Keratinocyte (primary cell): ENCODE measurements at regions not wholly inside any gene's neighbourhood (a gene's known extent, or its start where the extent isn't known, plus 50 kb on each side); places are given as distances from the start of the nearest gene placed in this dataset.

ENCODE experiments used
- DNase-seq: peaks from one replicate; pipeline ENCODE4 v3.0.0-alpha.2; 2011; ENCODE audit warnings: low read depth, missing footprints, low spot score
- FAIRE-seq: peaks from 2 replicates; lab custom pipeline; 2011; peaks lifted over from hg19 to GRCh38; lab: Jason Lieb, UNC
- H2AFZ ChIP-seq: 2 replicates; pipeline ENCODE4 v1.6.0; 2012; ENCODE audit warnings: low read length, control low read depth, inconsistent platforms; ENCODE audit not compliant: control insufficient read depth
- H3K27ac ChIP-seq: 2 replicates; pipeline ENCODE4 v1.5.1; 2011; ENCODE audit warnings: low read length; ENCODE audit not compliant: control insufficient read depth, insufficient read depth
- H3K27me3 ChIP-seq: 3 replicates; pipeline ENCODE4 v1.6.0; 2011; ENCODE audit warnings: low read length; ENCODE audit not compliant: control insufficient read depth, insufficient read depth; ENCODE audit errors: extremely low read depth
- H3K36me3 ChIP-seq, 2 experiments: 2 replicates in 1 of 2; 3 replicates in 1 of 2; pipeline ENCODE4 v1.5.1; 2011; ENCODE audit warnings: low read length in 2 of 2, mild to moderate bottlenecking in 1 of 2; ENCODE audit not compliant: control insufficient read depth in 2 of 2, insufficient read depth in 2 of 2; ENCODE audit errors: extremely low read depth in 1 of 2
- H3K4me1 ChIP-seq: 3 replicates; pipeline ENCODE4 v1.5.1; 2011; ENCODE audit warnings: low read length; ENCODE audit not compliant: control insufficient read depth, insufficient read depth; ENCODE audit errors: extremely low read depth
- H3K4me2 ChIP-seq: 3 replicates; pipeline ENCODE4 v1.6.0; 2011; ENCODE audit warnings: low read depth, low read length; ENCODE audit not compliant: control insufficient read depth, insufficient read depth; ENCODE audit errors: extremely low read depth
- H3K4me3 ChIP-seq, 3 experiments: fragments of 200-600 bp in 1 of 3; sonication (generic) in 1 of 3; 2 replicates in 2 of 3; 3 replicates in 1 of 3; pipeline ENCODE4 v1.5.1; 2011 to 2016; ENCODE audit warnings: low read length in 3 of 3, mild to moderate bottlenecking in 3 of 3, control low read depth in 2 of 3, inconsistent platforms in 1 of 3, low read depth in 1 of 3, mixed read lengths in 1 of 3, mixed run types in 1 of 3, moderate library complexity in 1 of 3; ENCODE audit not compliant: control insufficient read depth in 2 of 3, insufficient read depth in 2 of 3; ENCODE audit errors: extremely low read depth in 1 of 3
- H3K79me2 ChIP-seq: 2 replicates; pipeline ENCODE4 v1.6.0; 2012; ENCODE audit warnings: low read length; ENCODE audit not compliant: control insufficient read depth, insufficient read depth
- H3K9ac ChIP-seq: 3 replicates; pipeline ENCODE4 v1.6.0; 2011; ENCODE audit warnings: low read length; ENCODE audit not compliant: control insufficient read depth, insufficient read depth; ENCODE audit errors: extremely low read depth
- H3K9me1 ChIP-seq: 3 replicates; pipeline ENCODE4 v1.6.0; 2011; ENCODE audit warnings: low read length; ENCODE audit not compliant: control insufficient read depth, insufficient read depth; ENCODE audit errors: extremely low read depth
- H3K9me3 ChIP-seq: 2 replicates; pipeline ENCODE4 v1.5.1; 2012; ENCODE audit warnings: low read depth, low read length; ENCODE audit not compliant: control insufficient read depth
- H4K20me1 ChIP-seq: 3 replicates; pipeline ENCODE4 v1.6.0; 2011; ENCODE audit warnings: low read length; ENCODE audit not compliant: control insufficient read depth, insufficient read depth; ENCODE audit errors: extremely low read depth
- EZH2 ChIP-seq: IDR thresholded peaks from one replicate; pipeline ENCODE4 v1.6.1; 2012; ENCODE audit warnings: inconsistent platforms, mild to moderate bottlenecking, low read length, moderate library complexity
- dilution Hi-C: fragments of 300-500 bp; cut with MboI; formaldehyde crosslinking; loops from one replicate; pipeline ENCODE4 v1.7.0; 2020; ENCODE audit warnings: low sequenced_read_pairs; ENCODE audit not compliant: extremely low pct_ligation_motif_present
- TF ChIP-seq, protein P1 (sequence below), 3 experiments: IDR thresholded peaks in 1 of 3; conservative IDR thresholded peaks in 1 of 3; optimal IDR thresholded peaks in 1 of 3; 2 replicates in 2 of 3; 3 replicates in 1 of 3; pipeline versions ENCODE3 to v1.5.1; 2011; ENCODE audit warnings: low read length in 3 of 3, mild to moderate bottlenecking in 3 of 3, moderate library complexity in 2 of 3, control low read depth in 1 of 3, inconsistent platforms in 1 of 3; ENCODE audit not compliant: insufficient read depth in 2 of 3; ENCODE audit errors: extremely low read depth in 1 of 3

DNA sequence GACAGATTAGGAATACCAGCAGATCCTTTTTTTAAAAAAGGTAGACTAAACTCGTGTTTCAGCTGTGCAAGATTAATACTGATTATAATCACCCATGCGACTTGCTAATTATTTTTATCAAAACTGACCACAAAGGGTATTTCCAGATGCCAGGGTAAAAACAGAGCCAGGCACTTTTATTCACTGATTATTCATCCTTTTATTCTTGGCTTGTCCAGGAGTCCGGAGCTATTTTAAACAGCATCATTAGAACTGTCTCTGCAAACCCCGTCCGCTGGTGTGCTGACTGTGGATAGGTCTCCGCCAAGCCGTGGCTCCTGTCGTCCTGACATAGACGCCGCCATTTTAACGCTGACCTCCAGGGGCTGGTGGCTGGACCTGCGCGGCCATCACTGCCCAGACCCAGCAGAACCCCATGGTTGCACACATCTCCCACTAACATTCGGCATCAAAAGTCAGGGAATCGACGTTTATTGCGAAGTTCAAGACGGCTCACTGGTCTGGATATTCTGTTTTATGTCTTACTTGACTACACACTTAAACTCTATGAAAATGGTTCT is 364.8 kb downstream of the THBS2 start:
- no peak for FAIRE-seq

GRCh38 chr6:168888102-168888501 is 365.5 kb downstream of the THBS2 start:
- Histone ChIP-seq H3K9me3 (no peaks in the 10 kb centered on the region), H2AFZ (no peak overlapping the region), H3K4me3 (no peak overlapping the region), H3K9me1 (no peaks in the 10 kb centered on the region), H3K27ac (no peak overlapping the region), H3K4me1 (no peaks in the 10 kb centered on the region), H3K36me3 (no peaks in the 10 kb centered on the region), H4K20me1 (no peaks in the 10 kb centered on the region), H3K27me3 (peaks cover 8% of the 10 kb centered on the region), H3K4me2 (no peak overlapping the region), H3K9ac (no peak overlapping the region), H3K79me2 (no peaks in the 10 kb centered on the region)
- FAIRE-seq (no peak), DNase-seq (no peak)
- no peak for TF ChIP-seq EZH2
- TF ChIP-seq, protein P1, sequence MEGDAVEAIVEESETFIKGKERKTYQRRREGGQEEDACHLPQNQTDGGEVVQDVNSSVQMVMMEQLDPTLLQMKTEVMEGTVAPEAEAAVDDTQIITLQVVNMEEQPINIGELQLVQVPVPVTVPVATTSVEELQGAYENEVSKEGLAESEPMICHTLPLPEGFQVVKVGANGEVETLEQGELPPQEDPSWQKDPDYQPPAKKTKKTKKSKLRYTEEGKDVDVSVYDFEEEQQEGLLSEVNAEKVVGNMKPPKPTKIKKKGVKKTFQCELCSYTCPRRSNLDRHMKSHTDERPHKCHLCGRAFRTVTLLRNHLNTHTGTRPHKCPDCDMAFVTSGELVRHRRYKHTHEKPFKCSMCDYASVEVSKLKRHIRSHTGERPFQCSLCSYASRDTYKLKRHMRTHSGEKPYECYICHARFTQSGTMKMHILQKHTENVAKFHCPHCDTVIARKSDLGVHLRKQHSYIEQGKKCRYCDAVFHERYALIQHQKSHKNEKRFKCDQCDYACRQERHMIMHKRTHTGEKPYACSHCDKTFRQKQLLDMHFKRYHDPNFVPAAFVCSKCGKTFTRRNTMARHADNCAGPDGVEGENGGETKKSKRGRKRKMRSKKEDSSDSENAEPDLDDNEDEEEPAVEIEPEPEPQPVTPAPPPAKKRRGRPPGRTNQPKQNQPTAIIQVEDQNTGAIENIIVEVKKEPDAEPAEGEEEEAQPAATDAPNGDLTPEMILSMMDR (optimal IDR thresholded peaks at IDR 0.05 in 1 of 3, IDR thresholded peaks at IDR 0.05 in 1 of 3, conservative IDR thresholded peaks at IDR 0.05 in 1 of 3; ENCODE audit: extremely low read depth in 1 of 3, insufficient read depth in 2 of 3, low read length in 3 of 3): no peak
- dilution Hi-C loops: no loop called here

More for the DNA sequence above, 364.8 kb downstream of the THBS2 start:
- no peak overlapping the region for H3K4me3 ChIP-seq
- no peaks in the 10 kb centered on the region for H3K36me3 ChIP-seq
- no peaks in the 10 kb centered on the region for H3K4me1 ChIP-seq
- H3K9me1 ChIP-seq: no peaks in the 10 kb centered on the region
- DNase-seq: no peak
- no peaks in the 10 kb centered on the region for H4K20me1 ChIP-seq
- no peaks in the 10 kb centered on the region for H3K9me3 ChIP-seq
- no peak overlapping the region for H3K9ac ChIP-seq
- TF ChIP-seq, protein P1 (optimal IDR thresholded peaks at IDR 0.05 in 1 of 3, IDR thresholded peaks at IDR 0.05 in 1 of 3, conservative IDR thresholded peaks at IDR 0.05 in 1 of 3; ENCODE audit: extremely low read depth in 1 of 3, insufficient read depth in 2 of 3, low read length in 3 of 3): no peak
- no peak for TF ChIP-seq EZH2
- no peak overlapping the region for H3K27ac ChIP-seq
- dilution Hi-C loops: no loop called here
- H3K79me2 ChIP-seq: no peaks in the 10 kb centered on the region
- H3K4me2 ChIP-seq: no peak overlapping the region
- H2AFZ ChIP-seq: no peak overlapping the region
- peaks cover 8% of the 10 kb centered on the region for H3K27me3 ChIP-seq
